HL-60 (cell line): ENCODE measurements at regions not wholly inside any gene's neighbourhood (a gene's known extent, or its start where the extent isn't known, plus 50 kb on each side); places are given as distances from the start of the nearest gene placed in this dataset.

Experiments used
- TF ChIP-seq, protein P1 (sequence below): IDR thresholded peaks from one replicate; pipeline ENCODE4 v1.5.1; 2011; ENCODE audit warnings: low read length, control low read depth, inconsistent platforms; ENCODE audit not compliant: insufficient read depth
- TF ChIP-seq, protein P2 (sequence below): IDR thresholded peaks from 2 replicates; pipeline ENCODE4 v1.6.1; 2012; ENCODE audit warnings: low read depth; ENCODE audit not compliant: insufficient replicate concordance

DNA sequence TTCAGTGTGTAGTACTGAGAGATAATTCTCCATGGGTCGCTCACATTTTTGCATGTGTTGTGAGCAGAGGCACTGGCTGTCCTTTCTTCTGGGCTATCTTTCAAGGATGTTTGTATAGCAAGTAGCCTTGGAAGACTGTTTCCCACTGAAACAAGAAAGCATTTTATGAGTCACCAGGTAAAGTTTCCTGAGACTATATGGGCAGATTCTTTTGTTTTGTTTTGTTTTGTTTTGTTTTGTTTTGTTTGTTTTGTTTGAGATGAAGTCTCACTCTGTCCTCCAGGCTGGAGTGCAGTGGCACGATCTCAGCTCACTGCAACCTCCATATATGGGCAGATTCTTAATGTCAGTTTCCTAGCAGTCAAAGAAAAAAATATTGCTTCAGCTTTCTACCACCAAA is 912.6 kb downstream of the TTLL7 start:
- TF ChIP-seq, protein P1, sequence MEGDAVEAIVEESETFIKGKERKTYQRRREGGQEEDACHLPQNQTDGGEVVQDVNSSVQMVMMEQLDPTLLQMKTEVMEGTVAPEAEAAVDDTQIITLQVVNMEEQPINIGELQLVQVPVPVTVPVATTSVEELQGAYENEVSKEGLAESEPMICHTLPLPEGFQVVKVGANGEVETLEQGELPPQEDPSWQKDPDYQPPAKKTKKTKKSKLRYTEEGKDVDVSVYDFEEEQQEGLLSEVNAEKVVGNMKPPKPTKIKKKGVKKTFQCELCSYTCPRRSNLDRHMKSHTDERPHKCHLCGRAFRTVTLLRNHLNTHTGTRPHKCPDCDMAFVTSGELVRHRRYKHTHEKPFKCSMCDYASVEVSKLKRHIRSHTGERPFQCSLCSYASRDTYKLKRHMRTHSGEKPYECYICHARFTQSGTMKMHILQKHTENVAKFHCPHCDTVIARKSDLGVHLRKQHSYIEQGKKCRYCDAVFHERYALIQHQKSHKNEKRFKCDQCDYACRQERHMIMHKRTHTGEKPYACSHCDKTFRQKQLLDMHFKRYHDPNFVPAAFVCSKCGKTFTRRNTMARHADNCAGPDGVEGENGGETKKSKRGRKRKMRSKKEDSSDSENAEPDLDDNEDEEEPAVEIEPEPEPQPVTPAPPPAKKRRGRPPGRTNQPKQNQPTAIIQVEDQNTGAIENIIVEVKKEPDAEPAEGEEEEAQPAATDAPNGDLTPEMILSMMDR = no peak
- TF ChIP-seq, protein P2, sequence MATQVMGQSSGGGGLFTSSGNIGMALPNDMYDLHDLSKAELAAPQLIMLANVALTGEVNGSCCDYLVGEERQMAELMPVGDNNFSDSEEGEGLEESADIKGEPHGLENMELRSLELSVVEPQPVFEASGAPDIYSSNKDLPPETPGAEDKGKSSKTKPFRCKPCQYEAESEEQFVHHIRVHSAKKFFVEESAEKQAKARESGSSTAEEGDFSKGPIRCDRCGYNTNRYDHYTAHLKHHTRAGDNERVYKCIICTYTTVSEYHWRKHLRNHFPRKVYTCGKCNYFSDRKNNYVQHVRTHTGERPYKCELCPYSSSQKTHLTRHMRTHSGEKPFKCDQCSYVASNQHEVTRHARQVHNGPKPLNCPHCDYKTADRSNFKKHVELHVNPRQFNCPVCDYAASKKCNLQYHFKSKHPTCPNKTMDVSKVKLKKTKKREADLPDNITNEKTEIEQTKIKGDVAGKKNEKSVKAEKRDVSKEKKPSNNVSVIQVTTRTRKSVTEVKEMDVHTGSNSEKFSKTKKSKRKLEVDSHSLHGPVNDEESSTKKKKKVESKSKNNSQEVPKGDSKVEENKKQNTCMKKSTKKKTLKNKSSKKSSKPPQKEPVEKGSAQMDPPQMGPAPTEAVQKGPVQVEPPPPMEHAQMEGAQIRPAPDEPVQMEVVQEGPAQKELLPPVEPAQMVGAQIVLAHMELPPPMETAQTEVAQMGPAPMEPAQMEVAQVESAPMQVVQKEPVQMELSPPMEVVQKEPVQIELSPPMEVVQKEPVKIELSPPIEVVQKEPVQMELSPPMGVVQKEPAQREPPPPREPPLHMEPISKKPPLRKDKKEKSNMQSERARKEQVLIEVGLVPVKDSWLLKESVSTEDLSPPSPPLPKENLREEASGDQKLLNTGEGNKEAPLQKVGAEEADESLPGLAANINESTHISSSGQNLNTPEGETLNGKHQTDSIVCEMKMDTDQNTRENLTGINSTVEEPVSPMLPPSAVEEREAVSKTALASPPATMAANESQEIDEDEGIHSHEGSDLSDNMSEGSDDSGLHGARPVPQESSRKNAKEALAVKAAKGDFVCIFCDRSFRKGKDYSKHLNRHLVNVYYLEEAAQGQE = no peak
